Bronchial epithelial cell (primary cell): ENCODE measurements at regions not wholly inside any gene's neighbourhood (a gene's known extent, or its start where the extent isn't known, plus 50 kb on each side); places are given as distances from the start of the nearest gene placed in this dataset.

ENCODE experiments used
- DNase-seq: peaks from one replicate; pipeline ENCODE4 v3.0.0-alpha.2; 2010; ENCODE audit warnings: low read depth
- FAIRE-seq: peaks from 2 replicates; lab custom pipeline; 2011; peaks lifted over from hg19 to GRCh38; lab: Jason Lieb, UNC
- H3K27me3 ChIP-seq: 2 replicates; pipeline ENCODE4 v1.5.1; 2011; ENCODE audit warnings: low read length; ENCODE audit not compliant: control insufficient read depth, insufficient read depth
- H3K36me3 ChIP-seq: 2 replicates; pipeline ENCODE4 v1.5.1; 2011; ENCODE audit warnings: low read length; ENCODE audit not compliant: control insufficient read depth, insufficient read depth
- H3K4me3 ChIP-seq: 2 replicates; pipeline ENCODE4 v1.5.1; 2011; ENCODE audit warnings: mild to moderate bottlenecking, low read depth, low read length, control low read depth
- CTCF ChIP-seq: IDR thresholded peaks from 2 replicates; pipeline ENCODE4 v1.5.1; 2011; ENCODE audit warnings: mild to moderate bottlenecking, moderate library complexity, low read length, control low read depth, inconsistent platforms; ENCODE audit not compliant: insufficient read depth, severe bottlenecking

- H3K4me3 ChIP-seq, result no peak overlapping the region
- no peak for TF ChIP-seq CTCF
- no peaks in the 10 kb centered on the region for H3K36me3 ChIP-seq
- FAIRE-seq (no peak), DNase-seq (no peak)
- H3K27me3 ChIP-seq, result no peaks in the 10 kb centered on the region
Measured at GRCh38 chr4:180622254-180622653, 1620.9 kb upstream of the TENM3 start.

- DNase-seq (no peak), FAIRE-seq (no peak)
- TF ChIP-seq CTCF, result no peak
- Histone ChIP-seq H3K36me3 (no peaks in the 10 kb centered on the region), H3K27me3 (no peaks in the 10 kb centered on the region), H3K4me3 (no peak overlapping the region)
Measured at GRCh38 chr4:180625653-180626052, 1617.5 kb upstream of the TENM3 start.

GRCh38 chr4:180630012-180630665 is 1613.1 kb upstream of the TENM3 start:
- no peak for FAIRE-seq
- DNase-seq, result no peak

GRCh38 chr4:180634306-180634705 is 1608.9 kb upstream of the TENM3 start:
- no peak for DNase-seq
- Histone ChIP-seq H3K27me3 (no peaks in the 10 kb centered on the region), H3K4me3 (no peak overlapping the region), H3K36me3 (no peaks in the 10 kb centered on the region)
- TF ChIP-seq CTCF, result no peak
- FAIRE-seq, result no peak

More at GRCh38 chr4:180630012-180630665, 1613.1 kb upstream of the TENM3 start:
- TF ChIP-seq CTCF, result no peak
- Histone ChIP-seq H3K36me3 (no peaks in the 10 kb centered on the region), H3K4me3 (no peak overlapping the region), H3K27me3 (no peaks in the 10 kb centered on the region)

GRCh38 chr4:180635281-180635680 is 1607.9 kb upstream of the TENM3 start:
- no peak overlapping the region for H3K4me3 ChIP-seq
- FAIRE-seq, result no peak

More at GRCh38 chr4:180635281-180635680, 1607.9 kb upstream of the TENM3 start:
- H3K27me3 ChIP-seq, result no peaks in the 10 kb centered on the region
- no peak for DNase-seq
- TF ChIP-seq CTCF, result no peak
- no peaks in the 10 kb centered on the region for H3K36me3 ChIP-seq
